HEK293 (cell line): ENCODE measurements at regions not wholly inside any gene's neighbourhood (a gene's known extent, or its start where the extent isn't known, plus 50 kb on each side); places are given as distances from the start of the nearest gene placed in this dataset.

Experiments used
- BCL11B ChIP-seq: fragments of 450-650 bp; formaldehyde crosslinking; IDR thresholded peaks from 2 replicates; pipeline ENCODE4 v1.5.1; 2016; ENCODE audit warnings: low read depth, missing biosample characterization, missing genetic modification characterization
- CTCF ChIP-seq: fragments of 450-650 bp; formaldehyde crosslinking; IDR thresholded peaks from 2 replicates; pipeline ENCODE4 v1.5.1; 2016; ENCODE audit warnings: missing biosample characterization, missing genetic modification characterization
- PRDM10 ChIP-seq: fragments of 450-650 bp; formaldehyde crosslinking; IDR thresholded peaks from 2 replicates; pipeline ENCODE4 v1.5.1; 2016; ENCODE audit warnings: missing biosample characterization, missing genetic modification characterization
- YY1 ChIP-seq: fragments of 450-650 bp; formaldehyde crosslinking; IDR thresholded peaks from 2 replicates; pipeline ENCODE4 v1.5.1; 2018; ENCODE audit warnings: missing biosample characterization, missing genetic modification characterization
- ZNF398 ChIP-seq: fragments of 450-650 bp; formaldehyde crosslinking; IDR thresholded peaks from 2 replicates; pipeline ENCODE4 v1.5.1; 2017; ENCODE audit warnings: missing biosample characterization, missing genetic modification characterization
- ZNF645 ChIP-seq: fragments of 450-650 bp; formaldehyde crosslinking; IDR thresholded peaks from 2 replicates; pipeline ENCODE4; 2016; ENCODE audit warnings: missing biosample characterization, missing genetic modification characterization

GRCh38 chr11:109302591-109303334 is 119.2 kb upstream of the C11orf87 start:
- no peak for TF ChIP-seq BCL11B (tag by site-specific recombination)
- no peak for TF ChIP-seq CTCF
- no peak for TF ChIP-seq ZNF398 (tag by site-specific recombination)
- TF ChIP-seq PRDM10 (tag by site-specific recombination), result no peak
- TF ChIP-seq YY1, result no peak
- TF ChIP-seq ZNF645 (tag by site-specific recombination), result no peak
